K562 (cell line): ENCODE measurements at regions not wholly inside any gene's neighbourhood (a gene's known extent, or its start where the extent isn't known, plus 50 kb on each side); places are given as distances from the start of the nearest gene placed in this dataset.

Experiments
- ATAC-seq: fragments of 200-7000 bp; cut with Tn5 transposase; 3 replicates; pipeline ENCODE4 v1.9.1; 2020; ENCODE audit warnings: moderate library complexity
- BruUV-seq: library from RNA; stranded (reverse); fragments of 400-500 nt; replicated peaks from 2 replicates; lab custom pipeline; 2021; lab: Mats Ljungman, UMichigan
- CTCF ChIA-PET: fragments of 300-600 bp; formaldehyde crosslinking; extraction: SDS; loops from one replicate; lab custom pipeline; 2021; ENCODE audit warnings: low intra/inter-chr PET ratio; lab: Yijun Ruan, JAX
- POLR2A ChIA-PET: fragments of 300-600, 350-650 bp; sonication (Branson Sonifier 250); formaldehyde crosslinking; extraction: SDS; loops from one replicate; lab custom pipeline; 2021; ENCODE audit warnings: antibody characterized with exemption, inconsistent platforms; lab: Yijun Ruan, JAX
- DNase-seq, 4 experiments: peaks; one replicate each; pipeline versions ENCODE4 v3.0.0 to v3.0.0-alpha.2; 2011 to 2018; ENCODE audit warnings: low spot score in 3 of 4, mixed read lengths in 3 of 4; ENCODE audit errors: extremely low read depth in 1 of 4
- FAIRE-seq: peaks from 2 replicates; lab custom pipeline; 2011; peaks lifted over from hg19 to GRCh38; lab: Jason Lieb, UNC
- H2AFZ ChIP-seq: 2 replicates; pipeline ENCODE4 v1.6.0; 2011; ENCODE audit warnings: low read depth, low read length, control low read depth, inconsistent platforms
- H3K27ac ChIP-seq: fragments of 200-600 bp; 3 replicates; pipeline ENCODE4 v1.8.0; 2011; ENCODE audit warnings: low read depth, mild to moderate bottlenecking, control low read depth, inconsistent platforms, low read length, moderate library complexity, mixed read lengths; ENCODE audit errors: extremely low read depth
- H3K27me3 ChIP-seq, 2 experiments: fragments of 300-600 bp in 1 of 2; 2 replicates in 1 of 2; 3 replicates in 1 of 2; pipeline versions ENCODE4 v1.6.0 to v1.8.0; 2011; ENCODE audit warnings: inconsistent platforms in 2 of 2, low read length in 2 of 2, mild to moderate bottlenecking in 1 of 2, mixed read lengths in 1 of 2, moderate library complexity in 1 of 2; ENCODE audit not compliant: control insufficient read depth in 2 of 2, insufficient read depth in 2 of 2
- H3K36me3 ChIP-seq: fragments of 300-600 bp; 3 replicates; pipeline ENCODE4 v1.8.0; 2011; ENCODE audit warnings: mild to moderate bottlenecking, low read length, inconsistent platforms; ENCODE audit not compliant: control insufficient read depth, insufficient read depth
- H3K4me1 ChIP-seq, 2 experiments: fragments of 200-600 bp in 1 of 2; replicated peaks in 1 of 2; 2 replicates in 1 of 2; 3 replicates in 1 of 2; pipeline versions ENCODE4 v1.5.1 to v1.8.0; 2011; ENCODE audit warnings: inconsistent platforms in 2 of 2, low read length in 2 of 2, mild to moderate bottlenecking in 1 of 2, mixed read lengths in 1 of 2, moderate library complexity in 1 of 2; ENCODE audit not compliant: control insufficient read depth in 2 of 2, insufficient read depth in 2 of 2
- H3K4me2 ChIP-seq: 2 replicates; pipeline ENCODE4 v1.6.1; 2011; ENCODE audit warnings: low read length, control low read depth, inconsistent platforms, mixed read lengths; ENCODE audit not compliant: insufficient read depth
- H3K4me3 ChIP-seq: fragments of 200-600 bp; sonication (generic), shearing (Covaris generic); 2 replicates; pipeline ENCODE4 v1.5.1; 2016; ENCODE audit warnings: control low read depth, inconsistent platforms
- H3K79me2 ChIP-seq: fragments of 200-600 bp; 3 replicates; pipeline ENCODE4 v1.8.0; 2011; ENCODE audit warnings: low read length, inconsistent platforms; ENCODE audit not compliant: control insufficient read depth, insufficient read depth
- H3K9ac ChIP-seq, 2 experiments: 2 replicates each; pipeline versions ENCODE4 v1.6.0 to v1.6.1; 2011; ENCODE audit warnings: low read depth in 2 of 2, low read length in 2 of 2, control low read depth in 1 of 2, inconsistent platforms in 1 of 2, mild to moderate bottlenecking in 1 of 2, mixed read lengths in 1 of 2; ENCODE audit not compliant: insufficient read depth in 1 of 2
- H3K9me1 ChIP-seq: one replicate; pipeline ENCODE4 v1.6.0; 2011; ENCODE audit warnings: inconsistent platforms, mild to moderate bottlenecking, low read length, moderate library complexity; ENCODE audit not compliant: control insufficient read depth, insufficient read depth
- H3K9me3 ChIP-seq: replicated peaks from 2 replicates; pipeline ENCODE4 v1.5.1; 2011; ENCODE audit warnings: low read depth, low read length, inconsistent platforms; ENCODE audit not compliant: control insufficient read depth, insufficient read depth
- H4K20me1 ChIP-seq: replicated peaks from 2 replicates; pipeline ENCODE4 v1.6.1; 2011; ENCODE audit warnings: low read length, inconsistent platforms, mixed read lengths; ENCODE audit not compliant: control insufficient read depth, insufficient read depth
- NCOA6 ChIP-seq: fragments of 450-650 bp; IDR thresholded peaks from 2 replicates; pipeline ENCODE4 v1.6.1; 2017; ENCODE audit warnings: mild to moderate bottlenecking
- SNIP1 ChIP-seq: fragments of 450-650 bp; IDR thresholded peaks from 2 replicates; pipeline ENCODE4 v1.7.1; 2017; ENCODE audit warnings: low read depth, mild to moderate bottlenecking
- ZEB2 ChIP-seq: fragments of 450-650 bp; IDR thresholded peaks from 2 replicates; pipeline ENCODE4 v1.6.1; 2016
- ZNF589 ChIP-seq: fragments of 200-800 bp; sonication (Bioruptor generic); IDR thresholded peaks from 2 replicates; pipeline ENCODE4 v1.6.1; 2016; ENCODE audit warnings: low read depth, missing genetic modification characterization, missing compliant biosample characterization
- WGBS: fragments of 100-300 bp; shearing (Covaris generic); methylation state at CpG from one replicate; pipeline ENCODE4 v1.1.6; 2016; ENCODE audit warnings: low coverage, mixed read lengths; ENCODE audit not compliant: insufficient coverage; ENCODE audit errors: missing lambda C conversion rate; 5-methylcytosine and 5-hydroxymethylcytosine counted together
- in situ Hi-C: fragments of 300-500 bp; cut with MboI; formaldehyde crosslinking; loops from 4 replicates; pipeline ENCODE4 v1.15.0; 2018; ENCODE audit warnings: inconsistent platforms, mixed read lengths
- intact Hi-C: fragments of 100-400 bp; cut with micrococcal nuclease; formaldehyde crosslinking; loops from 2 replicates; pipeline ENCODE4 v1.14.2; 2022
- TF ChIP-seq, protein P1 (sequence below): sonication (generic); formaldehyde crosslinking; IDR thresholded peaks from 2 replicates; pipeline ENCODE4 v1.8.1; 2023; ENCODE audit warnings: mild to moderate bottlenecking, missing genetic modification reagents
- TF ChIP-seq, protein P2 (sequence below): fragments of 250-450 bp; sonication (Bioruptor Pico); IDR thresholded peaks from 2 replicates; pipeline ENCODE4 v1.8.0; 2021; ENCODE audit warnings: borderline replicate concordance, mild to moderate bottlenecking, moderate library complexity; ENCODE audit not compliant: poor library complexity, severe bottlenecking
- TF ChIP-seq, protein P3 (sequence below): IDR thresholded peaks from 3 replicates; pipeline ENCODE4 v1.6.1; 2011; ENCODE audit warnings: borderline replicate concordance, mild to moderate bottlenecking; ENCODE audit not compliant: insufficient read length, insufficient read depth
- TF ChIP-seq, protein P4 (sequence below): fragments of 450-650 bp; IDR thresholded peaks from 2 replicates; pipeline ENCODE4 v1.6.1; 2017; ENCODE audit warnings: mild to moderate bottlenecking, moderate library complexity
- TF ChIP-seq, protein P5 (sequence below): sonication (generic); formaldehyde crosslinking; IDR thresholded peaks from 2 replicates; pipeline ENCODE4 v1.8.0; 2022; ENCODE audit warnings: mild to moderate bottlenecking, missing genetic modification reagents, borderline replicate concordance

DNA sequence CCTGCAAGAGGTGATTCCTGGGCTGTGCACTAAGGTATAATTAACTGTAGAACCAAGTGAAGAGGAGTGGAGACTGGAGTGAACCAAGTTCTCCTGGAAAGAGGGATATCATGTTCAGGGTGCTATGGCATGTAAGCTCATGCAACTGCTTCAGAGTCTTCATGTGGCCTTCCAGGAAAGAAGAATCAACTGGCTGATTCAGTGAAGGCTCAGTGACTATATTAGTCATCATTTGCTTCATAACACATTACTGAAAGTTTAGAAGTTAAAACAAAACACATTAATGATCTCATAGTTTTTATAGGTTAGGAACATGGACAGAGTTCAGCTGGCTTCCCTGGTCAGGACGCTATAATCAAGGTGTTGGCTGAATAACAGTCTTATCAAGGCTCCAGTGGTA, 1200.8 kb upstream of the GYPC start:
- FAIRE-seq (no peak), ATAC-seq (no peak), DNase-seq (no peak)
- no peak overlapping the region for H3K4me2 ChIP-seq
- H3K27me3 ChIP-seq, result no peaks in the 10 kb centered on the region
- 0% methylated on average over 1 of the region's 1 CpG for WGBS
- no peaks in the 10 kb centered on the region for H3K36me3 ChIP-seq
- no peak overlapping the region for H3K27ac ChIP-seq
- 0 out of 2 replicates have a peak, but pooled peaks cover 2% of the 10 kb centered on the region for H3K9me3 ChIP-seq
- BruUV-seq, result no TSS peak
- no peaks in the 10 kb centered on the region for H4K20me1 ChIP-seq
- no peaks in the 10 kb centered on the region for H3K4me1 ChIP-seq
- H3K79me2 ChIP-seq, result no peaks in the 10 kb centered on the region
- no peaks in the 10 kb centered on the region for H3K9me1 ChIP-seq
- intact Hi-C loops (no loop called here), in situ Hi-C loops (no loop called here)
- no peak overlapping the region for H3K4me3 ChIP-seq
- no peak overlapping the region for H3K9ac ChIP-seq
- ChIA-PET POLR2A (no interaction called here), CTCF (no interaction called here)
- TF ChIP-seq, protein P1, sequence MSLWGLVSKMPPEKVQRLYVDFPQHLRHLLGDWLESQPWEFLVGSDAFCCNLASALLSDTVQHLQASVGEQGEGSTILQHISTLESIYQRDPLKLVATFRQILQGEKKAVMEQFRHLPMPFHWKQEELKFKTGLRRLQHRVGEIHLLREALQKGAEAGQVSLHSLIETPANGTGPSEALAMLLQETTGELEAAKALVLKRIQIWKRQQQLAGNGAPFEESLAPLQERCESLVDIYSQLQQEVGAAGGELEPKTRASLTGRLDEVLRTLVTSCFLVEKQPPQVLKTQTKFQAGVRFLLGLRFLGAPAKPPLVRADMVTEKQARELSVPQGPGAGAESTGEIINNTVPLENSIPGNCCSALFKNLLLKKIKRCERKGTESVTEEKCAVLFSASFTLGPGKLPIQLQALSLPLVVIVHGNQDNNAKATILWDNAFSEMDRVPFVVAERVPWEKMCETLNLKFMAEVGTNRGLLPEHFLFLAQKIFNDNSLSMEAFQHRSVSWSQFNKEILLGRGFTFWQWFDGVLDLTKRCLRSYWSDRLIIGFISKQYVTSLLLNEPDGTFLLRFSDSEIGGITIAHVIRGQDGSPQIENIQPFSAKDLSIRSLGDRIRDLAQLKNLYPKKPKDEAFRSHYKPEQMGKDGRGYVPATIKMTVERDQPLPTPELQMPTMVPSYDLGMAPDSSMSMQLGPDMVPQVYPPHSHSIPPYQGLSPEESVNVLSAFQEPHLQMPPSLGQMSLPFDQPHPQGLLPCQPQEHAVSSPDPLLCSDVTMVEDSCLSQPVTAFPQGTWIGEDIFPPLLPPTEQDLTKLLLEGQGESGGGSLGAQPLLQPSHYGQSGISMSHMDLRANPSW (CRISPR knock-in tag), result no peak
- no peak for TF ChIP-seq SNIP1
- TF ChIP-seq, protein P2, sequence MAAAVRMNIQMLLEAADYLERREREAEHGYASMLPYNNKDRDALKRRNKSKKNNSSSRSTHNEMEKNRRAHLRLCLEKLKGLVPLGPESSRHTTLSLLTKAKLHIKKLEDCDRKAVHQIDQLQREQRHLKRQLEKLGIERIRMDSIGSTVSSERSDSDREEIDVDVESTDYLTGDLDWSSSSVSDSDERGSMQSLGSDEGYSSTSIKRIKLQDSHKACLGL (CRISPR knock-in tag), result no peak
- no peak for TF ChIP-seq NCOA6
- TF ChIP-seq, protein P3, sequence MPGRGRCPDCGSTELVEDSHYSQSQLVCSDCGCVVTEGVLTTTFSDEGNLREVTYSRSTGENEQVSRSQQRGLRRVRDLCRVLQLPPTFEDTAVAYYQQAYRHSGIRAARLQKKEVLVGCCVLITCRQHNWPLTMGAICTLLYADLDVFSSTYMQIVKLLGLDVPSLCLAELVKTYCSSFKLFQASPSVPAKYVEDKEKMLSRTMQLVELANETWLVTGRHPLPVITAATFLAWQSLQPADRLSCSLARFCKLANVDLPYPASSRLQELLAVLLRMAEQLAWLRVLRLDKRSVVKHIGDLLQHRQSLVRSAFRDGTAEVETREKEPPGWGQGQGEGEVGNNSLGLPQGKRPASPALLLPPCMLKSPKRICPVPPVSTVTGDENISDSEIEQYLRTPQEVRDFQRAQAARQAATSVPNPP, result no peak
- TF ChIP-seq ZNF589 (CRISPR knock-in tag), result no peak
- TF ChIP-seq, protein P4, sequence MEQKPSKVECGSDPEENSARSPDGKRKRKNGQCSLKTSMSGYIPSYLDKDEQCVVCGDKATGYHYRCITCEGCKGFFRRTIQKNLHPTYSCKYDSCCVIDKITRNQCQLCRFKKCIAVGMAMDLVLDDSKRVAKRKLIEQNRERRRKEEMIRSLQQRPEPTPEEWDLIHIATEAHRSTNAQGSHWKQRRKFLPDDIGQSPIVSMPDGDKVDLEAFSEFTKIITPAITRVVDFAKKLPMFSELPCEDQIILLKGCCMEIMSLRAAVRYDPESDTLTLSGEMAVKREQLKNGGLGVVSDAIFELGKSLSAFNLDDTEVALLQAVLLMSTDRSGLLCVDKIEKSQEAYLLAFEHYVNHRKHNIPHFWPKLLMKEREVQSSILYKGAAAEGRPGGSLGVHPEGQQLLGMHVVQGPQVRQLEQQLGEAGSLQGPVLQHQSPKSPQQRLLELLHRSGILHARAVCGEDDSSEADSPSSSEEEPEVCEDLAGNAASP, result no peak
- TF ChIP-seq, protein P5, sequence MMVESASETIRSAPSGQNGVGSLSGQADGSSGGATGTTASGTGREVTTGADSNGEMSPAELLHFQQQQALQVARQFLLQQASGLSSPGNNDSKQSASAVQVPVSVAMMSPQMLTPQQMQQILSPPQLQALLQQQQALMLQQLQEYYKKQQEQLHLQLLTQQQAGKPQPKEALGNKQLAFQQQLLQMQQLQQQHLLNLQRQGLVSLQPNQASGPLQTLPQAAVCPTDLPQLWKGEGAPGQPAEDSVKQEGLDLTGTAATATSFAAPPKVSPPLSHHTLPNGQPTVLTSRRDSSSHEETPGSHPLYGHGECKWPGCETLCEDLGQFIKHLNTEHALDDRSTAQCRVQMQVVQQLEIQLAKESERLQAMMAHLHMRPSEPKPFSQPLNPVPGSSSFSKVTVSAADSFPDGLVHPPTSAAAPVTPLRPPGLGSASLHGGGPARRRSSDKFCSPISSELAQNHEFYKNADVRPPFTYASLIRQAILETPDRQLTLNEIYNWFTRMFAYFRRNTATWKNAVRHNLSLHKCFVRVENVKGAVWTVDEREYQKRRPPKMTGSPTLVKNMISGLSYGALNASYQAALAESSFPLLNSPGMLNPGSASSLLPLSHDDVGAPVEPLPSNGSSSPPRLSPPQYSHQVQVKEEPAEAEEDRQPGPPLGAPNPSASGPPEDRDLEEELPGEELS, result no peak
- no peak for TF ChIP-seq ZEB2
- no peak overlapping the region for H2AFZ ChIP-seq
